ENCODE measurements at regions not wholly inside any gene's neighbourhood (a gene's known extent, or its start where the extent isn't known, plus 50 kb on each side); places are given as distances from the start of the nearest gene placed in this dataset.

GRCh38 chr4:124565371-124565770 is 147.2 kb downstream of the ANKRD50 start:
- TF ChIP-seq, protein P1, sequence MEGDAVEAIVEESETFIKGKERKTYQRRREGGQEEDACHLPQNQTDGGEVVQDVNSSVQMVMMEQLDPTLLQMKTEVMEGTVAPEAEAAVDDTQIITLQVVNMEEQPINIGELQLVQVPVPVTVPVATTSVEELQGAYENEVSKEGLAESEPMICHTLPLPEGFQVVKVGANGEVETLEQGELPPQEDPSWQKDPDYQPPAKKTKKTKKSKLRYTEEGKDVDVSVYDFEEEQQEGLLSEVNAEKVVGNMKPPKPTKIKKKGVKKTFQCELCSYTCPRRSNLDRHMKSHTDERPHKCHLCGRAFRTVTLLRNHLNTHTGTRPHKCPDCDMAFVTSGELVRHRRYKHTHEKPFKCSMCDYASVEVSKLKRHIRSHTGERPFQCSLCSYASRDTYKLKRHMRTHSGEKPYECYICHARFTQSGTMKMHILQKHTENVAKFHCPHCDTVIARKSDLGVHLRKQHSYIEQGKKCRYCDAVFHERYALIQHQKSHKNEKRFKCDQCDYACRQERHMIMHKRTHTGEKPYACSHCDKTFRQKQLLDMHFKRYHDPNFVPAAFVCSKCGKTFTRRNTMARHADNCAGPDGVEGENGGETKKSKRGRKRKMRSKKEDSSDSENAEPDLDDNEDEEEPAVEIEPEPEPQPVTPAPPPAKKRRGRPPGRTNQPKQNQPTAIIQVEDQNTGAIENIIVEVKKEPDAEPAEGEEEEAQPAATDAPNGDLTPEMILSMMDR (IDR thresholded peaks at IDR 0.05): no peak
- TF ChIP-seq POLR2A (IDR thresholded peaks at IDR 0.05): no peak

Measured in esophagus squamous epithelium (tissue), 4 donors.